ENCODE measurements at regions not wholly inside any gene's neighbourhood (a gene's known extent, or its start where the extent isn't known, plus 50 kb on each side); places are given as distances from the start of the nearest gene placed in this dataset.
"Not testable (repeated sequence)": the region's sequence is repeated elsewhere in the genome, so short reads cannot be mapped to it uniquely, and the experiment has no call there.

GRCh38 chr12:96085475-96085874 lies 50.1 kb upstream of the LTA4H start:
- DNase-seq (ENCODE audit: low spot score) (no peak), FAIRE-seq (no peak)

GRCh38 chr12:96086190-96086589 lies 50.8 kb upstream of the LTA4H start:
- FAIRE-seq; DNase-seq (ENCODE audit: low spot score): not testable (repeated sequence)

GRCh38 chr12:96091833-96092232 lies 56.4 kb upstream of the LTA4H start:
- FAIRE-seq (no peak), DNase-seq (ENCODE audit: low spot score) (no peak)

GRCh38 chr12:96093543-96094196 lies 58.3 kb upstream of the LTA4H start:
- FAIRE-seq (no peak), DNase-seq (ENCODE audit: low spot score) (no peak)

- FAIRE-seq: no peak
- no peak for DNase-seq (ENCODE audit: low spot score)
These were observed 58.8 kb upstream of the LTA4H start for GRCh38 chr12:96094201-96094600.

- no peak for FAIRE-seq
- DNase-seq (ENCODE audit: low spot score): no peak
These were observed 63.2 kb upstream of the LTA4H start for GRCh38 chr12:96098631-96099030.

GRCh38 chr12:96099421-96099820 lies 64.0 kb upstream of the LTA4H start:
- no peak for FAIRE-seq

GRCh38 chr12:96099986-96100385 lies 64.6 kb upstream of the LTA4H start:
- DNase-seq (ENCODE audit: low spot score) (no peak), FAIRE-seq (no peak)

More at GRCh38 chr12:96099421-96099820, 64.0 kb upstream of the LTA4H start:
- no peak for DNase-seq (ENCODE audit: low spot score)

- no peak for FAIRE-seq
These were observed 66.4 kb upstream of the LTA4H start for GRCh38 chr12:96101806-96102205.

GRCh38 chr12:96103067-96103644 lies 67.8 kb upstream of the LTA4H start:
- DNase-seq (ENCODE audit: low spot score) (no peak), FAIRE-seq (no peak)

More at GRCh38 chr12:96101806-96102205, 66.4 kb upstream of the LTA4H start:
- DNase-seq (ENCODE audit: low spot score): no peak

- DNase-seq (ENCODE audit: low spot score): no peak
- FAIRE-seq: no peak
These were observed 69.2 kb upstream of the LTA4H start for GRCh38 chr12:96104566-96104965.

- FAIRE-seq (no peak), DNase-seq (ENCODE audit: low spot score) (no peak)
These were observed 70.8 kb upstream of the LTA4H start for GRCh38 chr12:96106137-96106536.

- no peak for FAIRE-seq
These were observed 71.8 kb upstream of the LTA4H start for GRCh38 chr12:96107236-96107635.

GRCh38 chr12:96108321-96108720 lies 72.9 kb upstream of the LTA4H start:
- no peak for FAIRE-seq
- DNase-seq (ENCODE audit: low spot score): no peak

More at GRCh38 chr12:96107236-96107635, 71.8 kb upstream of the LTA4H start:
- DNase-seq (ENCODE audit: low spot score): no peak

GRCh38 chr12:96108941-96109340 lies 73.6 kb upstream of the LTA4H start:
- DNase-seq (ENCODE audit: low spot score); FAIRE-seq: not testable (repeated sequence)

- DNase-seq (ENCODE audit: low spot score) (no peak), FAIRE-seq (no peak)
These were observed 77.3 kb upstream of the LTA4H start for GRCh38 chr12:96112733-96113132.

- DNase-seq (ENCODE audit: low spot score): no peak
These were observed 76.7 kb upstream of the ELK3 start for GRCh38 chr12:96117460-96117859.

GRCh38 chr12:96120359-96121100 lies 73.6 kb upstream of the ELK3 start:
- DNase-seq (ENCODE audit: low spot score) (peak; percentile 20), FAIRE-seq (no peak)

More at GRCh38 chr12:96117460-96117859, 76.7 kb upstream of the ELK3 start:
- FAIRE-seq: no peak

- FAIRE-seq: peak; percentile 84
- peak; percentile 77 for DNase-seq (ENCODE audit: low spot score)
These were observed 72.9 kb upstream of the ELK3 start for GRCh38 chr12:96121271-96121711.

- DNase-seq (ENCODE audit: low spot score); FAIRE-seq: not testable (repeated sequence)
These were observed 65.9 kb upstream of the ELK3 start for GRCh38 chr12:96128292-96128691.

- FAIRE-seq: no peak
These were observed 63.6 kb upstream of the ELK3 start for GRCh38 chr12:96130396-96131059.

More at GRCh38 chr12:96130396-96131059, 63.6 kb upstream of the ELK3 start:
- DNase-seq (ENCODE audit: low spot score): no peak

Data from RCC 7860 (cell line).